Retinal pigment epithelial cell (primary cell): ENCODE measurements at regions not wholly inside any gene's neighbourhood (a gene's known extent, or its start where the extent isn't known, plus 50 kb on each side); places are given as distances from the start of the nearest gene placed in this dataset.

Experiments
- DNase-seq: peaks from one replicate; pipeline ENCODE4 v3.0.0-alpha.2; 2010; ENCODE audit warnings: low read depth
- H3K4me3 ChIP-seq: 2 replicates; pipeline ENCODE4 v1.5.1; 2011; ENCODE audit warnings: mild to moderate bottlenecking, low read length, control low read depth, moderate library complexity
- CTCF ChIP-seq: conservative IDR thresholded peaks from 2 replicates; pipeline ENCODE4 v1.5.1; 2011; ENCODE audit warnings: low read depth, low read length, control low read depth, inconsistent platforms

DNA sequence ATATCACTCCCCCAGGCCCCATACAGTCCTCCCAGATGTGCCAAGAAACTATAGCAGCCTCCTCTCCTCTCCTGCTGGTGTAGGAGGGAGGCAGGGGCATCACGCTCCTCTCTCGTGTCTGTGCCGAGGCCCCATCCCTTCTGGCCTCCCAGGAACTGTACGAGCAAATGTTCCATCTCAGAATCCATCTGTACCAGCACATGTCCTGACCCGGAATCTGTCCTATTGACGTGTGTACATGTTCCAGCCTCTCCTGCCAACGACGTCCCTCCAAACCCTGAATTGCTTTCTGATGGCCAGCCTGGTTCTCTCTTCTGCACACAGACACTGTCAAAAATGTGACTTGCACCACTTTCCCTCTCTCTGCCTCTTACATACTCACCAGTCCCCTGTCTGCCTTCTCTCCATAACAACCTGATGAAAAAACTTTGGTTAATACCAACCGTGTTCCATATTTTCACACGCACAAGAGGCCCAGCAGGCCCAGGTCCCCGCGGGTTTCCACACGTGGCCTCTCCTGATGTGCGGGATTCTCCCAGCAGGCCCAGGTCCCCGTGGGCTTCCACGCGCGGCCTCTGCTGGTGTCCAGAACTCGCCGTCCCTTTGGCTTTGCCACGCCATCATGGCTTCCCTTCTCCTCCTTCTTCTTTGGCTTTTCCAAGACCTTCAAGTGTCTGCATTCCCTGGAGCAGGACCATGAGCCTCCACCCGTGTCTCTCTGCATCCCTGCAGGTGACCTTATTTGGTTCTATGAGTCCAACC is 125.2 kb upstream of the THBS2 start:
- no peak overlapping the region for H3K4me3 ChIP-seq
- TF ChIP-seq CTCF, result no peak
- DNase-seq, result no peak

DNA sequence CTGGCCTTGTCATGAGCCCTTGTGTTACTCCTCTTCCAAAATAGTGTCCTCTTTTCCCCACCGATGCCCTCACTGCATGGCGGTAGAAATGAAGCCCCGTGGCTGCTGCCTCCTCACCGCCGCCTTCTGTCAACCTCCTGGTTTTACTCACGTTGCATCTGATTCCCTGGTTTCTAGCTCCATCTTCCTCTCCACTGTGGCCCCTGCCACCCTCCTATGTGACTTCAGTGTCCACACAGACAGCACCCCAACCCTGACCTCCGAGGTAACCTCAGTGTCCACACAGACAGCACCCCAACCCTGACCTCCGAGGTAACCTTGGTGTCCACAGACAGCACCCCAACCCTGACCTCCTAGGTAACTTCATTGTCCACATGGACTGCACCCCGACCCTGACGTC is 122.8 kb upstream of the THBS2 start:
- no peak for TF ChIP-seq CTCF
- no peak overlapping the region for H3K4me3 ChIP-seq
- no peak for DNase-seq

DNA sequence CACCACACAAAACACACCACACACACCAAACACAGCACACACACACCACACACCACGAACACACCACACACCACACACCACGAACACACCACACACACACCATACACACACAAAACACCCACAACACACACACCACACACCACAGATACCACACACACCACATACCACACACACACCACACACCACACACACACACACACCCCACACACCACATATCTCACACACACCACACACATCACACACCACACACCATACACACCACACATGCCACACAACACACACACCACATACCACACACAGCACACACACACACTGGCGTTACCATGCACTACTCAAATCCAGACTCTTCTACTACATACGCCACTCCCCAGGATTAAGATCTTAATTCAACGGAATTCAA is 118.9 kb upstream of the THBS2 start:
- DNase-seq, result no peak
- no peak overlapping the region for H3K4me3 ChIP-seq
- no peak for TF ChIP-seq CTCF

DNA sequence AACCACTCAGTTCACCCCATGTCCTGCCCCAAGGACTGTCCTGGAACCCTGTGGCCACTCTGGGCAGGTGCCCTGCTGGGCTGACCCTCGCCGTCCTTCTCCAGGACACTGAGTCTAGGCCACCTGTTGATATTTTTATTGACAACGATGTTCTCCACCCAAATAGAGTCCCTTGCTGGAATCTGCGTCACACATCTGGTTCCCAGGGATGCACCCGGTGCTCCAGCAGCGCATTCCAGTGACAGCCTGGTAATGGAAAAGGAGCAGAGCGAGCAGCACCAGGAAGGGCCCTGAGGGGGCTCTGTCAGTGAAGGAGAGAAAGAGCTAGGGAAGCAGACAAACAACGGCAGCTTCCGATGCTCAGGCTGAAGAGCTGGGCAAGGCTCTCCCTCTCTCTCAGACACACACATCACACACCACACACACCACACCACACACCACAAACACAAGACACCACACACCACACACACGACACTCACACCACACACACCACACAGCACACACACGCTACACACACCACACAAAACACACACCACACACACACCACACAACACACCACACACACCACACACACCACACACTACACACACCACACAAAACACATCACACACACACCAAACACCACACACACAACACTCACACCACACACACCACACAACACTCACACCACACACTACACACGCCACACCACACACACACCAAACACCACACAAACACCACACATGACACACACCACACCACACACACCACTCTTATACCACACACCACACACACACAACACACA is 117.9 kb upstream of the THBS2 start:
- no peak overlapping the region for H3K4me3 ChIP-seq
- no peak for TF ChIP-seq CTCF
- DNase-seq, result no peak

DNA sequence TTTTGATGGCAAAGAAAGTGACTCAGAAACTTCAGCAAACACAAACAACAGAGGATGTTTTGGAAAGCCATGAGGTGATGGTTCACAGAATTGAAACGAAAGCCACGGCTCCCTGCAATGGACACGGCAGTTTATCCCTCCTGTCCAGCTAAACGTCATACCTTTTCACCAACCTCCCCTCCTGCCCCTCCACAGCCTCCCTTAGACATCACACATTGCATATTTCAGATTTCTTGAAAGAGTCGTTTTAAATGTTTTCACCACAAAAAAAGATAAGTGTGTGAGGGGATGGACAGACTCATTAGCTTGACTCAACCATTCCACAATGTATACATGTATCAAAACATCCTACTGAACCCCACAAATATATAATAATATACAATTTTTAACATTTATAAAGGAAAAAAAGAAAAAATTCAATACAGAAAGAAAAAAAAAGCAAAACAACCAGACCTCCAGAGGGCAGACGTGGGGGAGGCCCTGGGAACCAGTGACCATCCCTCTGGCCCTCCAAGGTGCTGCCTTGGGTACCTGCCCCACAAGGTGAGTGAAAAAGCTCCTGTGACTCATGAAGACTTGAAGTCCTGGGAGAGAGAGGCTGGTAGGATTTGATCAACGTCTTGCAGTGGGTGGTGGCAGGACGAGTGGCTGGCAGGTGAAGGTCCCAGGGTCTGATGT is 117.2 kb upstream of the THBS2 start:
- H3K4me3 ChIP-seq, result no peak overlapping the region
- DNase-seq, result no peak
- TF ChIP-seq CTCF, result no peak

DNA sequence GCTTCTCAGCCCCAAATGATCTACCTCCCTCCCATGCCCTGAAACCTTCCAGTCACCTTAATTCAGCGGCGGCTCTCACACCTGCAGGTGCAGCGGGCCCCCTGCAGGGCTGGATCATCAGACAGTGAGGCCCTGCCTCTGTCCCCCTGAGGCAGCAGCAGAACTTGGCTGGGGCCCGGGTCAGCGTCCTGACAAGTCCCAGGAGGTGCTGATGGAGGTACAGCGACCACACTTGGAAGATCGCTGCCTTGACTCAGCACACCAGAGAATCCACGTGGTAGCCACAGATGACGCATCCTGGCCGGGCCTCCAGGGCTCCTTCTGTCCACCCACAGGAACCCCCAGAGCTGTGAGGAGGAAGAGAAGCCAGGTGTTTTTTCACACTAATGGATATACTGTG is 116.4 kb upstream of the THBS2 start:
- no peak overlapping the region for H3K4me3 ChIP-seq
- no peak for TF ChIP-seq CTCF
- DNase-seq, result no peak

DNA sequence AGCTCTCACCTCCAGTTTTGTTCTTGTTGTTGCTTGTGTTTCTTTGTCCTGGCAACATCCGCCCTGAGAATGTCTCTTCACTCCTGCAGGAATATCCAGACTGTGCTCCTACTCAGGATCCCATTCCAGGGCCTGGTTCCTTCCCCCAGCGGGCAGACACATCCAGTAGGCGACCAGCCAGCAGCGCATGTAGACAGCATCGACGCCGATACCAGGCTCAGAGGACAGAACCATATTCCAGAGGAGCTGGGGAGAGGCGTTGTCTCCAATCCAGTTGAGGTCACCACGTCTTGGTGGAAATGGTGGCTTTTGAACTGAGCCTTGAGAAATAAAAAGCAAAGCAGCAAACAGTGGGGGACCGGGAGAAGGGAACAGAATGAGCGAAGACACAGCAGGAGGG is 114.6 kb upstream of the THBS2 start:
- no peak for DNase-seq
- TF ChIP-seq CTCF, result no peak

More for the DNA sequence above, 114.6 kb upstream of the THBS2 start:
- no peak overlapping the region for H3K4me3 ChIP-seq
